GM04504 (cell line): ENCODE measurements at regions not wholly inside any gene's neighbourhood (a gene's known extent, or its start where the extent isn't known, plus 50 kb on each side); places are given as distances from the start of the nearest gene placed in this dataset.
"Not testable (repeated sequence)": the region's sequence is repeated elsewhere in the genome, so short reads cannot be mapped to it uniquely, and the experiment has no call there.

Source experiments
- DNase-seq: peaks from one replicate; pipeline ENCODE4 v3.0.0-alpha.2; 2012; ENCODE audit warnings: low read depth

DNA sequence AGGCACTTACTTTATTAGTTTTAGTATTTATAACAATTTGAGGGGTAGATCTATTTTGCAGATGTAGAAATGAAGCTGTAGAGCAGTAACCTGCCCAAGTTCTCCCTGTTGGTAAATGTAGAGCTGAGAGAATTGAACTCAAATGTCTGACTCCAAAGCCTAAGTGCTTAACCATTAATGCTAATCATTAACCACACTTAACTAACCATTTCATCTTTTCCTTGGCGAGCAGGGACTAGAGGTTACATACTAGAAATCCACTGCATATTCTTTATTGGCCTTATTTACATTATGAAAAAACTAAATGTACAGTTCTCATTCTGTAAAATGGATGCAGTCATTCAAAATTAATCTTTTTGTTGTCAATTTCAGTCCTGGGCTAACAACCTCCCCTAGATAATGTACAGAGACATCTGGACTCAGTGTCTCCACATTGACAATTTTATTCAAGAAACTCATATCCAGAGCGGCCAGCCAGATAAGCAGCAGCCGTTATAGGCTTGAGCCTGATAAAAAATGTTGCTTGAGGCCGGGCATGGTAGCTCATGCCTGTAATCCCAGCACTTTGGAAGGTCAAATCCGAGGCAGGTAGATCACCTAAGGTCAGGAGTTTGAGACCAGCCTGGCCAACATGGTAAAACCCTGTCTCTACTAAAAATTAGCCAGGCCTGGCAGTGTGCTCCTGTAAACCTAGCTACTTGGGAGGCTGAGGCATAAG lies 76.7 kb upstream of the PICALM start:
- DNase-seq: no peak

DNA sequence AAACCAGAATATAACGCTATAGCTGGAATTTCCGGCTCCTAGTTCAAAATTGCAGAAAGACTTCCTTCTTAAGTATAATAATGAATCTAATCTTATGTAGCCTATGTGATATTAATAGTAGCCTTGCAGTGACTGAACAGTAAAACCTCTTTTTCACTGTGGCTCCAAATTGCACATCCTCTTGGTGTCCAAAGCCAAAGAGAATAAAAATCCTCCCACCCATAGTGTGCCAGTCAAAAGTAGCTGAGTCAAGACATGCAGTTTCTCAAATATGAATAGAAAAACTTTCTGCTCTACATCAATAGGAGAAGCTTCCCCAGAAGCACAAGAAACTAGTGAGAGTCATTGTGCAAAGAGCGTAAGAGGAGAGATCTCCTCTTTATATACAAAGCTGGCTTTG lies 76.0 kb upstream of the PICALM start:
- DNase-seq: no peak

DNA sequence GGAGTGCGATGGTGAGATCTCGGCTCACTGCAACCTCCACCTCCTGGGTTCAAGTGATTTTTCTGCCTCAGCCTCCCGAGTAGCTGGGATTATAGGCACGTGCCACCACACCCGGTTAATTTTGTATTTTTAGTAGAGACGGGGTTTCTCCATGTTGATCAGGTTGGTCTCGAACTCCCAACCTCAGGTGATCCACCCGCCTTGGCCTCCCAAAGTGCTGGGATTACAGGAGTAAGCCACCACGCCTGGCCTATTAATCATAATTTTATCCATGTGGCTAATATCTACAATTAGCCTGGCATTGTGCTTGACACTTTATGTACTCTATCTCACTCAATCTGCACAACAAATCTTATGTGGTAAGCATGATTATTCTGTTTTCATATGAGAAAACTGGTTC lies 75.2 kb upstream of the PICALM start:
- not testable (repeated sequence) for DNase-seq

DNA sequence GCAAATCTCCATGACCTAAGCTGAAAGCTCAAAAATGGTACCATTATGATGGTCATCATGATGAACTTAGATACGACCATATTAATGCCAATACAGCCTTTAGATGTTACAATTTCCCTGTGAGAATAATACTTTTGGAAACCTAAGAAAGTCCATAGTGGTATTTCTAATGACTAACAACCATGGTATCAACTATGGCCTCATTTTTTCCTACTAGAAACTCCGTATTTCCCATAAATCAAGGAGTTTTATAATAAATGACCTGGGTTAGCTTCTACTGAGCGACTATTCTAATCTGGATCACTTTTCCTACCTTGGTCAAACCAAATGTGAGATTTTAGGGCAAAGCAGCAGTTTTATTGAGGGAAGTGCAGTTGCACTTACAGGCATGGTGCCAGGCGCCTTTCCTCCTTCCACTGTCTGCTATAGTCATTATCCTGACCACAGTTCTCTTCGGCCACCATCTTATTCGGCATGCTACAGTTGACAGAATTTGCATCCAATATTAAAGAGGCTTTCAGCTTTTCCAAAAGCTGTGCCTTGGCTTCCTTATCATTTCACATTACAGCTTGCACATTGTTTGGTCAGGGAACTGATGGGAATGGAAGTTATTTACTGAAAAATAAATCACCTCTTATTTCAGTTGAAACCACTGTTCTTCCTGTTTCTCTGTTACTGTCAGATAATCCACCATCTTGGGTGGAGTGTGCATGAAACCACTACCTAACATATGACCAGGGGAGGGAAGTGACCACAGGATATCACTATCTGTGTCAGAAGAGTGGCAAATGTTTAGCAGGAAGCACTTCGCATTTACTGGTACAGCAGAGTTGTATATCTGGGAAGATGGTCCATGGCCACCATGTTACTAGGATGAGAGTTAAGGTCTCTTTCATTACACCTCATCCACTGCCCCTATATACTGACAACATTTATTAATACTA lies 74.5 kb upstream of the PICALM start:
- no peak for DNase-seq

DNA sequence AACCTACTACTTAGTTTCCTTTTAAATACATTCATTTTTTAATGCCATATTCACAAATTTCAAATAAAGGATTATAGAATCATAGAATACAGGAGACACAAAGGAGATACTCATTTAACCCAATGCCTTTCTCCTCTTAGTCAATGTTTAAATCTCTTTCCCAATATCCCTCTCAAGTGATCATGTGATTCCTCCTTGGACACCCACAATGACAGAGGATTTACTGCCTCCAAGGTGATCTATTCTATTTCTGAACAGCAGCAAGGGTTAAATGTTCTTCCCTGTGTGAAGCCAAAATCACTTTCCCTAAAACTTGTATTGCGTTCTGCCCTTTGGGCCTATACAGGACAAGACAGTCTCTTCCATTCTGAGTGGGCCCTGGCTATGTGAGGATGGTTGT lies 73.3 kb upstream of the PICALM start:
- DNase-seq: no peak

DNA sequence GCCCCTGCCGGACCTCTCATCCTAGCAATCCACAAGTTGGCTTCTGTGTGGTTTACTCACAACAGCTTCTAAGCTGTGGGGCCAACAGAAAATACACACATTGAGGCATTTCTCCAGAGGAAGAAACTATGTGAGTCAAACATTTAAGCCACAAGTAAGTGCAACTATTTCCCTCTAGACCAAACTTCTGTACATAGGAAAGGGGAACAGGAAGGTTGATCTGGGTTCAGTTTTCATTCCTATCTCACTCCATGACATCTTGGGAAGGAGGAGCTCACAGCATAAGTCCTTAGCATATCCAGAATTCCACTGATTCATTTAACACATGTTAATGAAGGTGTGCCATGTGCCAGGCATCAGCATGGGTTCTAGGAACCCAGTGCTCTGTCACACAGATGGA lies 72.8 kb upstream of the PICALM start:
- DNase-seq: no peak

DNA sequence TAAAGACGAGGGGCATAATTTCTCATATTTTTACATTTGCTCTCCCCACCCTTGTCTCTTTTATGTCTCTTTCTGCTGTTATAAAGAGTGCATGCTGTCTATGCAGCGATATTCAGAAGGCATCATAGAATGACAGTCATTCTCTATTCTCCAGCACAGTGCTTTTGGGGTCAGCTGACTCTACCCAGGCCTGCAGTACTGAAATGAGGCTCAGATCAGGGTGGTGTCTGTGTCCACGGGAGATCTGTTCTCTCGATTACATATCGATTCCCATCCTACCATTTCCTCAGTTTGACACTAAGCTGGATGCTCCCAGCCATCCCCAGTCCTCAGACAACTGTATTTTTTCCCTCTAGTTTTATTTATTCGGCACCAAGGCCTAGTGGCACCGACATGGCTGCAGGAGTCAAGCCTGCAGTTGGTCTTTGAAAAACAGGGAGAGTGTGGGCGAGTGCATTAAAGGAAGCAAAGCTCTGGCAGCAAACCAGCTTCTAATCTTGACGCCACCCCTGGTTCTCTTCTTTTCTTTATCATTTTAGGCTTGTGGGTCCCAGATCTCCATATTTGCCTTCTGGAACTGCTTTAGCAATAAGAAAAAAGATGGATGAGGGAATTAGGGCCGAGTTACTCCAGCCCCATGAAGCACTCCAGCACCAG lies 71.6 kb upstream of the PICALM start:
- DNase-seq: no peak

DNA sequence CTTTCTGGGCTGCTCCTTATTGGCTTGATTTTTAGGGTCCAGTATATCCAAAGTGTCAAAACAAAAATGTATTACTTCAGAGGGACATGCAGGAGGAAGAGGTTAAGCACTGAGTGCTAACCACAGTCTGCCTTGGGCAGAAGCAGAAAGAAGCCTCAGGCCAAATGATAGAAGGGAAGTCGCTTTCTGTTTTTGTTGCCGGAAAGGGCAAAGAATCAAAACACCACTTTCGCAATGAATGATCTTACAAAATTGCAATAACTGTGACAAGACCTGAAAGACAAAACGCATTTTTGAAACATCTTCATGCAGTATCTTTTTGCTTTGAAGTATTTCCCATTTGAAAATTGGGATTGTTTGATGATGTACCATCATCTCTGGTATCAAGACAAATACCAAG lies 70.1 kb upstream of the PICALM start:
- no peak for DNase-seq

DNA sequence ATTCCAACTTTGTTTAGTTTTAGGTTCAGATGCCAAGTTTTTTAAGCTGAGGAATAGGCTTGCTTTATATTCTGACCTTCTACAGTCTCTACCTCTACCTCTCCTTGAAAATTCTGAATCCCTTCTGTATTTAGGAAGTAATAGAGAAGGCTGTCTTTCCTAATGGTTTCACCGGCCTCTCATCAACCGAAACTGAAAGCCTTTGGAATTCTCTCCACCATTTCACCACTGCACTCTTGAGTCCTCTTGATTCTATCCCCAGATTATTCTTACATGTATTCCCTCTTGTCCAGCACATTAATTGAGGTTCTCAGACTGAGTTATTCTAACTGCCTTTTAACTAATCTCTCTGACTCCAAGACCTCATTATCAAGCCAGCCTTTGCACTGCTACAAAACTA lies 67.7 kb upstream of the PICALM start:
- no peak for DNase-seq

DNA sequence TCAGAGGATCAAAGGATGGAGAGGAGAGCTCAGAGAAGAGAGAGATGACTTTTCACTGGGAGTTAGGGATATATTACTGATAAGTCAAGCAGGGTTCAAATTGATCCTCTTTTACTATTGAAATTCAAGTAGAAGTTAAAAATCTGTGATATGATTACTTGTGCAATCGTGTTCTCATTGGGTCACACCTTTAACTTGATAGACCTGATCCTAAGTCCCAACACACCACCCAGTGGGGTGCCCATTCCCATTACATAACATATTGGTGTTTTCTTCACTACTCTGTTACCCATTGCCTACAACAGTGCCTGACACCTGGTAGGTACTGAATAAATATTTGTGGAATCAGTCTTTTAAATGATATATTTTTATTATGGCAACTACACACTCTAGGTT lies 66.4 kb upstream of the PICALM start:
- no peak for DNase-seq

DNA sequence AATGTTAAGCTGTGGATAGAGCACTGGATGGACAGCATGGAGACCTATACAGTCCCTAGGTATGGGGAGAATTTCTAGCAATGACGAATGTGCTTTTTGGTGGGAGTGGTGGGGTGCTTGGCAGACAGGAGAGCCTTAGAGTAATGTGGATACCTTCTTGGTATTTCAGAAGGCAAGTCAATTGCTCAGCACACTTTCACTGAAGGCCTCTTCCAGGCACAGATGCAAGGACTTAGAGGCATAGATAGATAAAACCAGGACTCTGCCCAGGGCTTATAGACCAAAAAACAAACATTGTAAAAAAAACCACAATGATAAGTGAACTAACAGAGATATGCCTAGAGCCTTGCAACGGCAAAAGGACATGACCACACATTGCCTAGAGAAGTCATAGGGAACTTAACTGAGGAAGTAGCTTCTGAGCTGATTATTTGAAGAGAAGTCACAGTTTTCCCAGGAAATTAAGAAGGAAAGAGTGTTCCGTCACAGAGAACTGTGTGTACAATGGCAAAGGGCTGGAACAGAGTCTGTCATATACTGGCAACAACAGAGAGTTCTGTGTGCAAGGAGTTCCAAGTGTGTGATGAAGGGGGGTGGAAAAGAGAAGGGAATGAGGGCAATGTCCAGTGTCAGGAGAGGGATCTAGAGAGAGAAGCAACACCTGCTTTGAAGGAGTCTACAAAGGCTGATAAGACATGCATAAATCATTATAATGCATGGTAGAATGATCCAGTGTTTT lies 65.9 kb upstream of the PICALM start:
- DNase-seq: no peak

DNA sequence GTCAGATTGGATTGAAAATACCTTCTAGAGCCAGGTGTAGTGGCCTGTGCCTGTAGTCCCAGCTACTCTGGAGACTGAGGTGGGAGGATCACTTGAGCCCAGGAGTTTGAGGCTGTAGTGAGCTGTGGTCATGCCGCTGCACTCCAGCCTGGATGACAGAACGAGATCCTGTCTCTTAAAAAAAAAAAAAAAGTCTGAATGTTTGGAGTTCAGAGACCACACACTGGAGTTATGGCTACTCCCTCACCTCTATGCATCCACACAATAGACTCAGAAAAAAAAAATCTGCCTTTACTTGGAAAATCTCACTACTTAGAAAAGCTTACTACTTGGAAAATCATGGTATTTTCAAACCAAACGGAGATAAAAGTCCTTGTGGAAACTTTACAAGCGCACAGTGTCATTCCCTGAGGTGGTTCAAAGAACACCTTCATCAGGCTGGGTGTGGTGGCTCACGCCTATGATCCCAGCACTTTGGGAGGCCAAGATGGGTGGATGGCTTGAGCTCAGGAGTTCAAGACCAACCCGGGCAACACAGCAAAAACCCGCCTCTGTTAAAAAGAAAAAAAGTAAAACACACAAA lies 63.9 kb upstream of the PICALM start:
- no peak for DNase-seq

DNA sequence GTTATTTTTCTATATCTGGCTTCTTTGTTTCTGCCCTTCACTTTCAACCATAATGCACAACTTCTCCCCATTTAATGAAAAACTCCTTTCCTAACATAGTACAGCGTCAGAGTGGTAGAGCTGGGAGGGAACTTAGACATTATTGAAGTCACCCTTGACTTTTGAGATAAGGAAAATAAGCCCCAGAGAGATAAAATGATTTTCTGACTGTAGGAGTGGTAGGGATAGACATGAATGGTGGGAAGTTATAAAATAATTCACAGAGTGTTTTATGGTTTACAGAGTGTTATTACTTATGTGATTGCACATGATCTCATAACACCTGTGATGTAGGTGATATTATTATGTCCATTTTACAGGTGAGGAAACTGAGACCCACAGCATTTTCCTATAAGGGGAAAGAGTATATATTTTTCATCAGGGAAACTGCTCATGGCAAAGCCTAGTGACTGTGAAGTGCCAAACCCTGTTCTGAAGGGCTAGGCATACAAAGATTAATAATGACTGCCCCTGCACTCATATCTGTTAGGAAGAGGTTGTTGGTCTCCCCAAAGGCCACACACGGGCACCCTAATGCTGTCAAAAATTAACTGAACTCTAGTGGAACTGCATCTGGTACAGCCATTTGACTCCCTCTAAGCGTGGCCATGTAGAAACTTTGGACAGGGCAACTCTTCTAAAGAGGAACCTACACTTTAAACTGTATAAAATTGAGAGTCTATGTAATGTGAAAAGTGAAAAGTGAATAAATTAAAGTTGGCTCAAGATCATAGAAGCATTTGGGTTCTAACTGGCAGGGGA lies 61.1 kb upstream of the PICALM start:
- no peak for DNase-seq

DNA sequence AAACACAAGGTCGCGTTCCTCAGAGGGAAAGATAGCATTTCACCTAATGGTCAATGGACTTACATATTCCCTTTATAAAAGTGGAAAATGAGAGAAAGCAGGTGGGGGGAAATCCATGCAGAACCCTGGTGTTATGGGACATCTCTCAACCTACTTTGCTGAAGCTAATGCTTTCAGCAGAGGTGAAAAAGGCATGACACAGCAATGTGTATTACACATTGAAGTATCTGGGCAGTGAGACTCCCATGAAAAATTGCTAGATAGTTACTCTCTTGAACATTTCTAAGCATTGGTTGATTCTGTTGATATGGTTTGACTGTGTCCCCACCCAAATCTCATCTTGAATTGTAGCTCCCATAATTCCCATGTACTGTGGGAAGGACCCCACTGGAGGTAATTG lies 60.0 kb upstream of the PICALM start:
- DNase-seq: no peak

DNA sequence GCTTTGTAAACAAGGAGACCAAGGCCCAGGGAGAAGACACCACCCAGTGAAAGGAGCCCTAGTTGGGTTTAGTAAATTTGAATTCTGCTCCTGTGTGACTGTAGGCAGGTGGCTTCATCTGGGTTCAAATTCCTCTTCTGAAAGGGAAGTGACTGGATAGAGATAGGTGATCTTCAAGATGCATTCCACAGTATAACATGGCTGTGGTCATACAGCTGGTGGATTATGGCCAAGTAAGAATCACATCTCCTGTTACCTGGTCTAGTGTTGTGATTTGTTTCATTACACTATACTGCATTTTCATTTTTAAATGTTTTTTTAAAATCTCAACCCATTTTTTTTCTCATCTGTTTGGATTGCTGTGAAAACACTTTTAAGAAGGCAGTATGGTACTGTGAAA lies 58.0 kb upstream of the PICALM start:
- no peak for DNase-seq

DNA sequence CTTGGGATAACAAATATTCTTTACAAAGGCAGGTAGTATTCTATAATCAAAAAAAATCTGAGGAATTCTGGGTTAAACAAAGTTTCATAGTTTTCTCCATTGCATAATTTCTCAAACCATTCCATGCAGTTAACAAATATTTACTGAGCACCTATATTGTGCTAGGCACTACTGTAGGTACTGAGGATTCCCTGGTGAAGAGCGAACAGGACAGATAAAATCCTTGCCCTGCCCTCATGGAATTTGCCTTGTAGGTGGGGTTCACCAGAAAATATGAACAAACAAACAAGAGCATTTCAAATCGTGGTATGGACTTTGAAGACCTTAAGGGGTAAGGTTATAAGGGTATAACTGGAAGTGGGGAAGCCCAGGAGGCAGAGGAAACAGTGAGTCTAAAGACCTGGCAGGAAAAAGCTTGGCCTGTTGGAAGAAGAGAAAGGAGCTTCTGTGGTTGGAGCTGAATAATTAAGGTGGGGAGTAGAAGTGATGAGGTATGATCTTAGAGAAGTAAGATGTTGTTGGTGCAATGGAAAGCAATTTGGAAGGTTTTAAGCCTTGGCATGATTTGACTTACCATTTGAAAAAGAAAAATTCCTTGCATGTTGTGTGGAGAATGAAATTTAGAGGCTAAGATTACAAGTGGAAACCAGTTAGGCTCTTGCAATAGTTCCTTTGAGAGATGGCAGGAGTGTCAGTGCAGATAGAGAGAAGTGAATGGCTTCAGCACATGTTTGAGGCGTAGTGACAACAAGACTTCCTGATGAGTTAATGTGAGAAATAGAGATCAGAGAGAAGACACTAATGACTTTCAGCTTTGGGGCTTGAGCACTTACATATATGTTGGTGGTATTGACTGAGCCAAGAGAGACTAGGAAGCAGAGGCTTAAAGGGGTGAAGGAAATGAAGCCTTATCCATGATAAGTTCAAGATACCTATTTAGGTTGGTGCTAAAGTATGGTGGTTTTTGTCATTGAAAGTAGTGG lies 55.7 kb upstream of the PICALM start:
- no peak for DNase-seq

DNA sequence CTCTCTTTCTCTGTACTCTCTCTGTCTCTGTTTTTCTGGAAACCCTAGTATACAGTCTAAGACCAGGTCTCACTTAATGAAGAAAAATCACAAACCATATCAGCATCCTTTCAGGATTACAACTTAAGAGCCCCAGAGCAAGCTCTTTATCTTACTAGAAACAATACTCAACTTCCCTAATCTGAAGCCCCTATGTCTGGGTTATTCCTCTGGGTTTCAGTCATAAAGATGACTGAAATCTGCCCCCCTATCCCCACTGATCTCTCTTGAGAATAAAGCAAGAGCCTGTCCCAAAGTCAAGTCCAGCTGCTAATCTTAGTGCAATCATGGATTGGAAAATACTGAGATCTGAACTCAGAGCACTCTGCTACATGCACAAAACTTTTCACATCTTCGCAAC lies 53.9 kb upstream of the PICALM start:
- no peak for DNase-seq

DNA sequence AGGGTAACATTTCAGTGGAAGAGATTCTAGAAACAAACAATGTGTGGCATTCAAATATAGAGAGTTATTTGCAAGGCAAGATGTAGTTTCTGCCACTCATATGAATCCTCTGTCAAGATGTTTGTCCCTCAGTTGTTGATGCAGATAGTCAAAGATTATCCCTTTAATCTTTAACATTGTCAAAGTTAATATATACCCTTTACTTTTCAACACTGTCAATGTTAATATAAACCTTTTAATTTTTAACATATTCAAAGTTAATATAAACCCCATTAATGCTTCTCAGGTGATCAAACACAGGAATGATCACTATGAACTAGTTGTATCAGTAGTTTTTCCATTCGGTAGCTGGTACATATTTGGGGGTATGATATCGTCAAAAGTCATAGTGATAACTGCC lies 51.9 kb upstream of the PICALM start:
- no peak for DNase-seq

DNA sequence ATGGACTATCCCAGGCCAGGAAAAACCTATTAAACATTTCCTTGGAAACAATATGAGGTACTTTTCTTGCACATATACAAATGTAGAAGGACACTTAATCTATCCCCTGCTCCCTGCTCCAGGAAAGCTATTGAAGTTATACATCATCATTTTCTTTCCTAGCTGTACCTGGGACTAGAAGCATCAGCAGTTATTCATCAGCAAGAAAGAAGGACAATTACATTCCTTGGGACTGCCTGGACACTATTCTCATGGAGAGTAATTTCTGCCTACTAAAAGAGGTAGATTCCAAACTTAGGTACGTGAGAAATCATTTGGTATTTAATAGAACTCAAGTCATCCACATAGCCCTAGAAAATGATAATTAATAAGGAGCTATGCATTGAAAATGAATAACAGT lies 51.0 kb upstream of the PICALM start:
- no peak for DNase-seq

DNA sequence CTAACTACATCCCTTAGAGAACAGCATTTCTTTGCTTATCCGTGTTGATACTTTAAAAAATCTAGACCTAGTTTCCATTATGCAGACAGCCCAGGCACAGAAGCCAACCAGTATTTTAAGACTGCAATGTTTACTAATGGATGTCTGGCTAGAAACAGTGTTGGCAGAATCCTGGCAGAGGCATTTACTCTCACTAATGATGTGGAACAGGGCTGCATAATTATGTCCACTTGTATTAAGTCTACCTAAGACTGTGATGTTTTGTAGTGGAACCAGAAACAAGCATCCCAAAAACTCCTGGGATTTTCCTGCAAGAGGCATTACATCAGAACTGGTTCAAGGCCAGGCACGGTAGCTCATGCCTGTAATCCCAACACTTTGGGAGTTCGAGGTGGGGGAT lies 50.2 kb upstream of the PICALM start:
- no peak for DNase-seq
